B cell (primary cell): ENCODE measurements at regions not wholly inside any gene's neighbourhood (a gene's known extent, or its start where the extent isn't known, plus 50 kb on each side); places are given as distances from the start of the nearest gene placed in this dataset.

Source experiments
- ATAC-seq: fragments of 200-7000 bp; cut with Tn5 transposase; one replicate; pipeline ENCODE4 v1.10.0; 2021; ENCODE audit warnings: low read depth, mild to moderate bottlenecking, moderate number of reproducible peaks, moderate library complexity
- CTCF ChIA-PET: fragments of 350-600 bp; sonication (Branson Sonifier 250); formaldehyde crosslinking; loops from one replicate; lab custom pipeline; 2021; ENCODE audit warnings: antibody characterized with exemption, inconsistent platforms; lab: Charles Lee
- POLR2A ChIA-PET: fragments of 350-600 bp; sonication (Branson Sonifier 250); formaldehyde crosslinking; loops from one replicate; lab custom pipeline; 2021; ENCODE audit warnings: antibody characterized with exemption; lab: Charles Lee
- DNase-seq: peaks from one replicate; pipeline ENCODE4 v3.0.0; 2013
- H2AFZ ChIP-seq: 2 replicates; pipeline ENCODE4 v1.6.1; 2012; ENCODE audit warnings: mild to moderate bottlenecking, low read depth, low read length; ENCODE audit not compliant: insufficient read depth, poor library complexity, severe bottlenecking
- H3K27ac ChIP-seq, 2 donors: 1 replicate in 1 of 2; 2 replicates in 1 of 2; pipeline ENCODE4 v1.5.1; 2012 to 2013; ENCODE audit warnings: low read length in 2 of 2, mild to moderate bottlenecking in 2 of 2, moderate library complexity in 1 of 2
- H3K27me3 ChIP-seq, 4 experiments: fragments of 200-600 bp in 1 of 4; sonication (generic) in 1 of 4; replicated peaks in 1 of 4; 1 replicate in 2 of 4; 2 replicates in 2 of 4; pipeline versions ENCODE4 v1.6.1 to v1.7.0; 2013 to 2016; ENCODE audit warnings: low read length in 3 of 4, mild to moderate bottlenecking in 2 of 4, mixed read lengths in 1 of 4, moderate library complexity in 1 of 4; ENCODE audit not compliant: insufficient read depth in 4 of 4, control insufficient read depth in 3 of 4; ENCODE audit errors: control extremely low read depth in 1 of 4
- H3K36me3 ChIP-seq, 2 experiments: replicated peaks in 1 of 2; 1 replicate in 1 of 2; 2 replicates in 1 of 2; pipeline versions ENCODE4 v1.6.1 to v1.7.1; 2013; ENCODE audit warnings: low read length in 1 of 2; ENCODE audit not compliant: insufficient read depth in 2 of 2, control insufficient read depth in 1 of 2; ENCODE audit errors: control extremely low read depth in 1 of 2, extremely low read depth in 1 of 2
- H3K4me1 ChIP-seq, 2 donors: fragments of 200-600 bp in 1 of 2; sonication (generic) in 1 of 2; 1 replicate in 1 of 2; 2 replicates in 1 of 2; pipeline versions ENCODE4 v1.5.1 to v1.6.1; 2013 to 2017; ENCODE audit warnings: low read length in 2 of 2; ENCODE audit not compliant: control insufficient read depth in 2 of 2, insufficient read depth in 2 of 2
- H3K4me2 ChIP-seq: replicated peaks from 2 replicates; pipeline ENCODE3; 2012; ENCODE audit warnings: mild to moderate bottlenecking, low read depth, low read length; ENCODE audit not compliant: poor library complexity, severe bottlenecking
- H3K4me3 ChIP-seq, 5 experiments: fragments of 200-600 bp in 1 of 5; sonication (generic) in 1 of 5; 1 replicate in 3 of 5; 2 replicates in 2 of 5; pipeline versions ENCODE4 v1.5.1 to v1.7.0; 2011 to 2016; ENCODE audit warnings: low read length in 4 of 5, mild to moderate bottlenecking in 4 of 5, low read depth in 2 of 5, control low read depth in 1 of 5, moderate library complexity in 1 of 5; ENCODE audit not compliant: insufficient read depth in 1 of 5; ENCODE audit errors: control extremely low read depth in 1 of 5, extremely low read depth in 1 of 5
- H3K79me2 ChIP-seq: fragments of 200-600 bp; sonication (generic); one replicate; pipeline ENCODE4 v1.6.0; 2016; ENCODE audit warnings: low read length; ENCODE audit not compliant: control insufficient read depth, insufficient read depth
- H3K9ac ChIP-seq: fragments of 200-600 bp; sonication (generic); 2 replicates; pipeline ENCODE4 v1.6.1; 2017; ENCODE audit warnings: mild to moderate bottlenecking, low read length, moderate library complexity
- H3K9me3 ChIP-seq, 3 donors: one replicate each; pipeline versions ENCODE4 v1.6.1 to v1.7.1; 2013; ENCODE audit warnings: low read length in 2 of 3; ENCODE audit not compliant: control insufficient read depth in 2 of 3, insufficient read depth in 1 of 3; ENCODE audit errors: control extremely low read depth in 1 of 3
- H4K20me1 ChIP-seq: 2 replicates; pipeline ENCODE4 v1.6.0; 2012; ENCODE audit warnings: mild to moderate bottlenecking, low read length; ENCODE audit not compliant: insufficient read depth, control insufficient read depth, poor library complexity, severe bottlenecking
- H3K27ac Mint-ChIP-seq: one replicate; pipeline ENCODE4 v1.8.0; 2021; ENCODE audit warnings: mixed read lengths
- H3K27me3 Mint-ChIP-seq: one replicate; pipeline ENCODE4 v1.8.0; 2021; ENCODE audit warnings: mixed read lengths
- H3K4me1 Mint-ChIP-seq: one replicate; pipeline ENCODE4 v1.8.0; 2021; ENCODE audit warnings: mixed read lengths
- H3K4me3 Mint-ChIP-seq: one replicate; pipeline ENCODE4 v1.8.0; 2021; ENCODE audit warnings: mixed read lengths
- H3K9me3 Mint-ChIP-seq: one replicate; pipeline ENCODE4 v1.8.0; 2022; ENCODE audit warnings: mixed read lengths; ENCODE audit not compliant: insufficient read depth
- CTCF ChIP-seq: fragments of 200-600 bp; IDR thresholded peaks from one replicate; pipeline ENCODE4 v1.8.0; 2022; ENCODE audit warnings: antibody characterized with exemption, mild to moderate bottlenecking
- EZH2 ChIP-seq: IDR thresholded peaks from 2 replicates; pipeline ENCODE4 v1.6.1; 2012; ENCODE audit warnings: borderline replicate concordance, low read depth, mild to moderate bottlenecking, moderate library complexity, low read length; ENCODE audit not compliant: insufficient read depth, poor library complexity, severe bottlenecking
- WGBS: methylation state at CpG from one replicate; pipeline ENCODE4 v1.1.5; 2013; ENCODE audit warnings: missing lambda C conversion rate; ENCODE audit not compliant: insufficient coverage; 5-methylcytosine and 5-hydroxymethylcytosine counted together
- intact Hi-C: fragments of 100-400 bp; cut with micrococcal nuclease; formaldehyde crosslinking; loops from one replicate; pipeline ENCODE4 v1.10.0; 2022

GRCh38 chrX:137233478-137233877, 199.7 kb upstream of the GPR101 start:
- Mint-ChIP-seq H3K27me3 (no peaks in the 10 kb centered on the region), H3K4me3 (no peak overlapping the region), H3K9me3 (no peaks in the 10 kb centered on the region), H3K4me1 (no peaks in the 10 kb centered on the region), H3K27ac (no peak overlapping the region)
- no peaks in the 10 kb centered on the region for H3K4me1 ChIP-seq
- no peaks in the 10 kb centered on the region for H3K9me3 ChIP-seq
- H4K20me1 ChIP-seq: no peaks in the 10 kb centered on the region
- no CpG with 5 or more reads among the region's 3 CpGs for WGBS
- no peak overlapping the region for H2AFZ ChIP-seq
- H3K36me3 ChIP-seq: no peaks in the 10 kb centered on the region
- H3K79me2 ChIP-seq: no peaks in the 10 kb centered on the region
- DNase-seq (no peak), ATAC-seq (no peak)
- no peak overlapping the region for H3K27ac ChIP-seq
- TF ChIP-seq CTCF (no peak), EZH2 (no peak)
- no peak overlapping the region for H3K4me3 ChIP-seq
- H3K9ac ChIP-seq: no peak overlapping the region
- intact Hi-C loops: no loop called here
- POLR2A ChIA-PET: no interaction called here
- H3K4me2 ChIP-seq: no peak overlapping the region
- CTCF ChIA-PET: no interaction called here
- peaks cover 0 to 3% (median 0%) of the 10 kb centered on the region in 4 experiments for H3K27me3 ChIP-seq

DNA sequence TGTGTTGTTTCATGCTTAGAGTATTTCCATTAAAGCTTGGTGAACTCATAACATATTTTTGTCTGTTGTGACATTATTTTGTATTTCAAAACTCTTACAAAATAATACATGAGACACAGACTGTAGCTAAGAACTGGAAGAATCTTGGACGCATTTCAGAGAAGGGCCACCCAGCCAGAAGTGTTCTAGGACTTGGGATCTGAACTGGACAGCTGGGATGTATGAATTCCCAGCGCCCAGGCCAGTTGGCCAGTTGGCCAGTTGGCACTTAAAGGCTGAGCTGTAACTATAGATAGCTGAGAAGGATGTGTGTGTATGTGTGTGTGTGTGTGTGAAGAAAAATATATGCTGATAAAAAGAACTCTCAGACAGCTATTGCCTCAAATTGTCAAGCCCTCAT, 193.4 kb upstream of the GPR101 start:
- no peaks in the 10 kb centered on the region for H3K79me2 ChIP-seq
- H3K36me3 ChIP-seq: no peaks in the 10 kb centered on the region
- DNase-seq (no peak), ATAC-seq (no peak)
- no peak overlapping the region for H2AFZ ChIP-seq
- H3K27me3 Mint-ChIP-seq: peaks cover 5% of the 10 kb centered on the region
- H3K9me3 Mint-ChIP-seq: no peaks in the 10 kb centered on the region
- POLR2A ChIA-PET: no interaction called here
- H3K27ac Mint-ChIP-seq: no peak overlapping the region
- no peak overlapping the region for H3K4me3 ChIP-seq
- no peak for TF ChIP-seq EZH2
- no peak for TF ChIP-seq CTCF
- no peak overlapping the region for H3K4me3 Mint-ChIP-seq
- no peaks in the 10 kb centered on the region for H3K4me1 ChIP-seq
- no peaks in the 10 kb centered on the region for H3K9me3 ChIP-seq
- no peak overlapping the region for H3K27ac ChIP-seq
- H3K4me2 ChIP-seq: no peak overlapping the region
- H3K27me3 ChIP-seq: no peaks in the 10 kb centered on the region
- WGBS: no CpG with 5 or more reads among the region's 2 CpGs
- CTCF ChIA-PET: no interaction called here
- no peaks in the 10 kb centered on the region for H4K20me1 ChIP-seq
- no peaks in the 10 kb centered on the region for H3K4me1 Mint-ChIP-seq
- H3K9ac ChIP-seq: no peak overlapping the region
- intact Hi-C loops: no loop called here
